A549 (cell line): ENCODE measurements at regions not wholly inside any gene's neighbourhood (a gene's known extent, or its start where the extent isn't known, plus 50 kb on each side); places are given as distances from the start of the nearest gene placed in this dataset.

Experiments used
- BHLHE40 ChIP-seq: IDR thresholded peaks from 2 replicates; pipeline ENCODE4 v1.6.1; 2012; ENCODE audit warnings: low read depth, low read length, inconsistent platforms
- EP300 ChIP-seq, 2 experiments: fragments of >200 bp; sonication (Bioruptor Twin); formaldehyde crosslinking; IDR thresholded peaks; 2 replicates in 1 of 2; 3 replicates in 1 of 2; pipeline ENCODE4 v1.6.1; 2016 to 2017
- JUN ChIP-seq, 2 experiments: fragments of >200 bp; sonication (Bioruptor Twin); formaldehyde crosslinking; IDR thresholded peaks; 2 replicates in 1 of 2; 3 replicates in 1 of 2; pipeline ENCODE4 v1.6.1; 2016 to 2017
- KDM1A ChIP-seq: fragments of 200-600 bp; sonication (generic); IDR thresholded peaks from 2 replicates; pipeline ENCODE4 v1.6.1; 2016; ENCODE audit warnings: low read depth, mild to moderate bottlenecking
- MYC ChIP-seq: IDR thresholded peaks from 2 replicates; pipeline ENCODE4 v1.6.1; 2012; ENCODE audit warnings: mild to moderate bottlenecking, inconsistent platforms, low read length, improper control_type of control experiment, borderline replicate concordance
- POLR2A ChIP-seq: IDR thresholded peaks from 2 replicates; pipeline ENCODE4 v1.6.1; 2012; ENCODE audit warnings: mild to moderate bottlenecking, low read length
- TFCP2L1 ChIP-seq: fragments of 250-450 bp; sonication (Bioruptor Pico); IDR thresholded peaks from 2 replicates; pipeline ENCODE4 v1.5.0; 2021; ENCODE audit warnings: mild to moderate bottlenecking
- ZNF302 ChIP-seq: fragments of 250-450 bp; sonication (Bioruptor Pico); IDR thresholded peaks from 2 replicates; pipeline ENCODE4 v1.9.0; 2021; ENCODE audit warnings: inconsistent platforms, mild to moderate bottlenecking, moderate library complexity
- TF ChIP-seq, protein P1 (sequence below): fragments of >200 bp; sonication (Bioruptor Twin); formaldehyde crosslinking; IDR thresholded peaks from 3 replicates; pipeline ENCODE4 v1.5.1; 2016
- TF ChIP-seq, protein P2 (sequence below): IDR thresholded peaks from 2 replicates; pipeline ENCODE4 v1.6.1; 2012
- TF ChIP-seq, protein P3 (sequence below): fragments of 150-350 bp; IDR thresholded peaks from 2 replicates; pipeline ENCODE4 v1.6.1; 2014; ENCODE audit warnings: low read depth, mild to moderate bottlenecking, low read length

DNA sequence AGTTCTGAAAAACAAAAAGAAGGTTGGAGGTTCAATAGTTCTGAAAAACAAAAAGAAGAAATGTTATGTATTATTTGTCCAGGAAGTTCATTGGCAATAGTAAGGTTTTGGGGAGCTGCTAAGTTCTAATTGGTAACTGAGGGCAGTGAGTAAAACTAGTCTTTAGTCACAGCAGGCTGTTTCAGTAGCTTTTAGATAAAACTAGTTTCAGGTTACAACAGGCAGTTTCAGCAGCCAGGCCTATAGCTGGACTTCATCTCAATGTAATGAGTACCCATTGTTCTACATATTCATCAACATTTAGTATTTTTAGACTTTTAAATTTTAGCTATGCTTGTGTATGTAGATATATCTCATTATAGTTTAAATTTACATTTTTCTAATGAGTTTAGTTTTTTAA lies 639.3 kb downstream of the TOX3 start:
- TF ChIP-seq, protein P1, sequence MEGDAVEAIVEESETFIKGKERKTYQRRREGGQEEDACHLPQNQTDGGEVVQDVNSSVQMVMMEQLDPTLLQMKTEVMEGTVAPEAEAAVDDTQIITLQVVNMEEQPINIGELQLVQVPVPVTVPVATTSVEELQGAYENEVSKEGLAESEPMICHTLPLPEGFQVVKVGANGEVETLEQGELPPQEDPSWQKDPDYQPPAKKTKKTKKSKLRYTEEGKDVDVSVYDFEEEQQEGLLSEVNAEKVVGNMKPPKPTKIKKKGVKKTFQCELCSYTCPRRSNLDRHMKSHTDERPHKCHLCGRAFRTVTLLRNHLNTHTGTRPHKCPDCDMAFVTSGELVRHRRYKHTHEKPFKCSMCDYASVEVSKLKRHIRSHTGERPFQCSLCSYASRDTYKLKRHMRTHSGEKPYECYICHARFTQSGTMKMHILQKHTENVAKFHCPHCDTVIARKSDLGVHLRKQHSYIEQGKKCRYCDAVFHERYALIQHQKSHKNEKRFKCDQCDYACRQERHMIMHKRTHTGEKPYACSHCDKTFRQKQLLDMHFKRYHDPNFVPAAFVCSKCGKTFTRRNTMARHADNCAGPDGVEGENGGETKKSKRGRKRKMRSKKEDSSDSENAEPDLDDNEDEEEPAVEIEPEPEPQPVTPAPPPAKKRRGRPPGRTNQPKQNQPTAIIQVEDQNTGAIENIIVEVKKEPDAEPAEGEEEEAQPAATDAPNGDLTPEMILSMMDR = no peak
- TF ChIP-seq, protein P2, sequence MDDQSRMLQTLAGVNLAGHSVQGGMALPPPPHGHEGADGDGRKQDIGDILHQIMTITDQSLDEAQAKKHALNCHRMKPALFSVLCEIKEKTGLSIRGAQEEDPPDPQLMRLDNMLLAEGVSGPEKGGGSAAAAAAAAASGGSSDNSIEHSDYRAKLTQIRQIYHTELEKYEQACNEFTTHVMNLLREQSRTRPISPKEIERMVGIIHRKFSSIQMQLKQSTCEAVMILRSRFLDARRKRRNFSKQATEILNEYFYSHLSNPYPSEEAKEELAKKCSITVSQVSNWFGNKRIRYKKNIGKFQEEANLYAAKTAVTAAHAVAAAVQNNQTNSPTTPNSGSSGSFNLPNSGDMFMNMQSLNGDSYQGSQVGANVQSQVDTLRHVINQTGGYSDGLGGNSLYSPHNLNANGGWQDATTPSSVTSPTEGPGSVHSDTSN = no peak
- no peak for TF ChIP-seq POLR2A
- TF ChIP-seq ZNF302 (CRISPR knock-in tag) = no peak
- TF ChIP-seq MYC = no peak
- TF ChIP-seq EP300 (IDR thresholded peaks at IDR 0.05) = no peak
- TF ChIP-seq BHLHE40 = no peak
- no peak for TF ChIP-seq JUN (IDR thresholded peaks at IDR 0.05)
- TF ChIP-seq KDM1A = no peak
- TF ChIP-seq, protein P3, sequence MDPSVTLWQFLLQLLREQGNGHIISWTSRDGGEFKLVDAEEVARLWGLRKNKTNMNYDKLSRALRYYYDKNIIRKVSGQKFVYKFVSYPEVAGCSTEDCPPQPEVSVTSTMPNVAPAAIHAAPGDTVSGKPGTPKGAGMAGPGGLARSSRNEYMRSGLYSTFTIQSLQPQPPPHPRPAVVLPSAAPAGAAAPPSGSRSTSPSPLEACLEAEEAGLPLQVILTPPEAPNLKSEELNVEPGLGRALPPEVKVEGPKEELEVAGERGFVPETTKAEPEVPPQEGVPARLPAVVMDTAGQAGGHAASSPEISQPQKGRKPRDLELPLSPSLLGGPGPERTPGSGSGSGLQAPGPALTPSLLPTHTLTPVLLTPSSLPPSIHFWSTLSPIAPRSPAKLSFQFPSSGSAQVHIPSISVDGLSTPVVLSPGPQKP = no peak
- no peak for TF ChIP-seq TFCP2L1 (CRISPR knock-in tag)
